Osteocyte (in vitro differentiated cells): ENCODE measurements at regions not wholly inside any gene's neighbourhood (a gene's known extent, or its start where the extent isn't known, plus 50 kb on each side); places are given as distances from the start of the nearest gene placed in this dataset.

Source experiments
- DNase-seq: peaks from one replicate; pipeline ENCODE4 v3.0.0; 2021; ENCODE audit warnings: mixed read lengths; ENCODE audit not compliant: unreplicated experiment; ENCODE audit errors: extremely low spot score
- H3K27ac Mint-ChIP-seq: one replicate; pipeline ENCODE4 v1.8.0; 2021; ENCODE audit warnings: mild to moderate bottlenecking, mixed read lengths; ENCODE audit not compliant: unreplicated experiment
- H3K27me3 Mint-ChIP-seq: one replicate; pipeline ENCODE4 v1.8.0; 2021; ENCODE audit warnings: mixed read lengths; ENCODE audit not compliant: unreplicated experiment
- H3K36me3 Mint-ChIP-seq: one replicate; pipeline ENCODE4 v1.8.0; 2021; ENCODE audit warnings: mixed read lengths; ENCODE audit not compliant: unreplicated experiment
- H3K4me1 Mint-ChIP-seq: one replicate; pipeline ENCODE4 v1.8.0; 2021; ENCODE audit warnings: mixed read lengths; ENCODE audit not compliant: unreplicated experiment
- H3K4me3 Mint-ChIP-seq: one replicate; pipeline ENCODE4 v1.8.0; 2021; ENCODE audit warnings: mild to moderate bottlenecking, moderate library complexity, mixed read lengths; ENCODE audit not compliant: unreplicated experiment
- H3K9me3 Mint-ChIP-seq: one replicate; pipeline ENCODE4 v1.8.0; 2021; ENCODE audit warnings: mixed read lengths; ENCODE audit not compliant: unreplicated experiment
- TF ChIP-seq, protein P1 (sequence below): fragments of 200-600 bp; sonication (generic); IDR thresholded peaks from 2 replicates; pipeline ENCODE4 v1.5.0; 2021; ENCODE audit warnings: antibody characterized with exemption, mild to moderate bottlenecking, moderate library complexity

DNA sequence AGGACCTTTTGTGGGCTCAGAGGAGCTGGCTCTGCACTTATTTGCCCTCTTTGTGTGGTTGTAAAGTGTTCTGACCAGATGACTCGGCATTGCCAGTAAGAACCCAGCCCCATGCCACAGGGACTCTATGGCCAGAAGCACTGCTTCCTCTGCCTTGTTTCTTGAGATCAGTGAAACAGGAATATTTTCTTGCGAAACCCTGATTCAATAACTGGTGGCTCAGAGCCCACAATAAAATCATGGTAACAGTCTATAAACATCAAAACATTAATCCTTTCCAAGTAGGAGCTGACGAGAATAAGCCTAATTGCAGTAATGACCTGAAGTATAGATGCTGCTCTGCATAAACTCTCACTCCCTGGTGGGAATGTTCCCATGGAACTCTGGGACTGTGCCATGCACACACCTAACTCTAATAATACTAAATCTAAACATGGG is 344.3 kb downstream of the ZNF608 start:
- Mint-ChIP-seq H3K27me3 (no peaks in the 10 kb centered on the region), H3K4me1 (peaks cover 46% of the 10 kb centered on the region), H3K9me3 (no peaks in the 10 kb centered on the region), H3K36me3 (no peaks in the 10 kb centered on the region), H3K4me3 (no peak overlapping the region), H3K27ac (peak overlapping the region; percentile 72)
- TF ChIP-seq, protein P1, sequence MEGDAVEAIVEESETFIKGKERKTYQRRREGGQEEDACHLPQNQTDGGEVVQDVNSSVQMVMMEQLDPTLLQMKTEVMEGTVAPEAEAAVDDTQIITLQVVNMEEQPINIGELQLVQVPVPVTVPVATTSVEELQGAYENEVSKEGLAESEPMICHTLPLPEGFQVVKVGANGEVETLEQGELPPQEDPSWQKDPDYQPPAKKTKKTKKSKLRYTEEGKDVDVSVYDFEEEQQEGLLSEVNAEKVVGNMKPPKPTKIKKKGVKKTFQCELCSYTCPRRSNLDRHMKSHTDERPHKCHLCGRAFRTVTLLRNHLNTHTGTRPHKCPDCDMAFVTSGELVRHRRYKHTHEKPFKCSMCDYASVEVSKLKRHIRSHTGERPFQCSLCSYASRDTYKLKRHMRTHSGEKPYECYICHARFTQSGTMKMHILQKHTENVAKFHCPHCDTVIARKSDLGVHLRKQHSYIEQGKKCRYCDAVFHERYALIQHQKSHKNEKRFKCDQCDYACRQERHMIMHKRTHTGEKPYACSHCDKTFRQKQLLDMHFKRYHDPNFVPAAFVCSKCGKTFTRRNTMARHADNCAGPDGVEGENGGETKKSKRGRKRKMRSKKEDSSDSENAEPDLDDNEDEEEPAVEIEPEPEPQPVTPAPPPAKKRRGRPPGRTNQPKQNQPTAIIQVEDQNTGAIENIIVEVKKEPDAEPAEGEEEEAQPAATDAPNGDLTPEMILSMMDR, result no peak
- no peak for DNase-seq

- H3K27ac Mint-ChIP-seq, result peak overlapping the region; percentile 72
- H3K9me3 Mint-ChIP-seq, result no peaks in the 10 kb centered on the region
These were observed 344.8 kb downstream of the ZNF608 start for GRCh38 chr5:124401476-124402143.

GRCh38 chr5:124399426-124399961 is 346.9 kb downstream of the ZNF608 start:
- H3K27ac Mint-ChIP-seq, result no peak overlapping the region
- H3K9me3 Mint-ChIP-seq, result no peaks in the 10 kb centered on the region
- TF ChIP-seq, protein P1, result no peak
- no peak overlapping the region for H3K4me3 Mint-ChIP-seq
- H3K4me1 Mint-ChIP-seq, result peaks cover 48% of the 10 kb centered on the region
- no peaks in the 10 kb centered on the region for H3K36me3 Mint-ChIP-seq
- DNase-seq, result no peak
- H3K27me3 Mint-ChIP-seq, result peaks cover 8% of the 10 kb centered on the region

More at GRCh38 chr5:124401476-124402143, 344.8 kb downstream of the ZNF608 start:
- Mint-ChIP-seq H3K4me3 (no peak overlapping the region), H3K4me1 (peaks cover 48% of the 10 kb centered on the region), H3K36me3 (no peaks in the 10 kb centered on the region), H3K27me3 (no peaks in the 10 kb centered on the region)
- DNase-seq, result no peak
- TF ChIP-seq, protein P1, result no peak

DNA sequence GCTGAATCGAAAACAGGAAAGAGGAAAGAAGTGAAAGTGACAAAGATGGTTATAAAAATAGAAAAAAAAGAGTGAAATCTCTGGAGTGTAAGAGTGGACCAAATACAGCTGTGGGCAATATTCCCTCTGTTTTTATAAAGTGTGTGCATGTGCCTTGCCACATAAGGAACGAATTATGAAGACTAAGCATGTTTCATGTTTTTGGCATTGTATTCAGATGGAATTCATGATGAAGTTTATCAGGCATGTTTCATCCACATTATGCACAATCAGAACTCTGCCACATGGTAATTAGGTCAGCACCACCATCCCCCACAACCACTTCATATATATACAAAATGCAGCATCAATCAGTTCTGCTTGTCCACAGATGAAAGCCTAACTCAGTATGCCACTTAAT is 348.0 kb downstream of the ZNF608 start:
- DNase-seq, result no peak
- peak overlapping the region; percentile 74 for H3K27ac Mint-ChIP-seq
- peaks cover 48% of the 10 kb centered on the region for H3K4me1 Mint-ChIP-seq
- no peak overlapping the region for H3K4me3 Mint-ChIP-seq
- H3K36me3 Mint-ChIP-seq, result no peaks in the 10 kb centered on the region
- H3K27me3 Mint-ChIP-seq, result peaks cover 8% of the 10 kb centered on the region
- H3K9me3 Mint-ChIP-seq, result no peaks in the 10 kb centered on the region
- TF ChIP-seq, protein P1, result no peak

DNA sequence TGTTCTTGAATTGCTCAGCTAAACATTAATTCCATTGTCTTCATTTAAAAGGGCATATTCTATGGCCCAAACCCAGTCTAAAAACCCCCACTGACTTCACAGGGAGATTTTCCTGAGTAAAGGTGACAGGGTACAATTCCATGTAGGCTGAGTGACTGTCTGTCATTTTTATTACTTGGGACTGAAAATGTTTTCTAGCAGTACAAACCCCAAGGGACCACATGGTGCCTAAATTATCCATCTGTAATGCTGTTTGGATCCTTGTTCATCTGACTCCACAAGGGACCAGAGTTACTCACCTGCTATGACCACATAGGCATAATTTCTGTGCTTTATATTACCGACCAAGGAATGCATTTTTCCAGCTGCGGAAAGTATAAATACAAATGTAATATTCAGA is 349.1 kb downstream of the ZNF608 start:
- peaks cover 45% of the 10 kb centered on the region for H3K4me1 Mint-ChIP-seq
- H3K36me3 Mint-ChIP-seq, result no peaks in the 10 kb centered on the region
- H3K4me3 Mint-ChIP-seq, result no peak overlapping the region
- H3K27me3 Mint-ChIP-seq, result peaks cover 8% of the 10 kb centered on the region
- H3K27ac Mint-ChIP-seq, result peak overlapping the region; percentile 74
- TF ChIP-seq, protein P1, result no peak
- no peak for DNase-seq
- H3K9me3 Mint-ChIP-seq, result no peaks in the 10 kb centered on the region
